ENCODE measurements at regions not wholly inside any gene's neighbourhood (a gene's known extent, or its start where the extent isn't known, plus 50 kb on each side); places are given as distances from the start of the nearest gene placed in this dataset.
"Not testable (repeated sequence)": the region's sequence is repeated elsewhere in the genome, so short reads cannot be mapped to it uniquely, and the experiment has no call there.

DNA sequence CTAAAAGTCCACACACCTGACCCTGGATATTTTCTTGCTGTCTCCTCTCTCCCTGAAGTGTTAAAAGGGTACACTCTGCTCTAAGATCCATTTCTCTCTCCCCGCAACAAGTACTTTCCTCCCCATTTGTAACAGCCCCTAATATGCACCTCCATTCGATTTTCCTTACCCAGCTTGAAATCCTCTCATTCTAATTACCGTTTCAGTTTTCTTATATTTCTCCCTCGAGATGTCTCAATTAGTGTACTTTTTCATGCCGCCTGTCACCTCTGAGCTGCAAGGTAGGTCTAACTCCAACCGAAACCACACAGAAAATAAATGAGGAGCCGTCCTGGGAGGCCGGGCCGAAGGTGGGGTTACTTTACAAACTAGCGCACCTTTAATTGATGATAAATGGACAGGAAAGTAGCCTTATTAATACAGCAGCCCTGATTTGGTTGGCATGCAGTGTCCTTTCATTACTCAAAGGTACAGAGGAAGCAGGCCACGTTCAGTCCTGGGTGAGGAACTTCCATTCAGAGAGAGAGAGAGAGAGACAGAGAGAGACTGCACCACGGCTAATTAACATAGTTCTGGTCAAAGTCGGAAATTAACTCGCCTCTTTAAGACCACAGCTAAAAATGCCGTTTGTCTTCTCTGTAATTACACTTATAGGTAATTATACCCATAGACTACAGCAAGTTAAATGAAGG is 319.9 kb downstream of the ARRDC4 start:
- DNase-seq: no peak

DNA sequence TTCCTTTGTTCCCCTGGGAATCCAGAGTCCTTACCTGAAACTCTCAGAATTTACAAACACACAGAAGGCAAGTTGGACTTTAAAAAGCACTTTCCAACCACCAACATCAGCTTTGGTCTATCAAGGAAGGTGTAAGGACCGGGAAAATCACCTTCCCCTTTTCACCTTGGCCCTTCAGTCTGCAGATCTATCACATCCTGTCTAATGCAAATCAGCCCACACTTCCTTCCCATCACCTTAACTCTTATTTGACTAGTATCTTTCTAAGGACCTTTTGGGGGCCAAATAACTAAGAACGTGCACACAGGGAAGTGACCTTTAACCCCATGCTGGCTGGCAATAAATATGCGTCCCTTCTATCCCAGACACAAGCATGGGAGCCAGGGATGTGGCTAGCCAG is 320.6 kb downstream of the ARRDC4 start:
- DNase-seq: no peak

DNA sequence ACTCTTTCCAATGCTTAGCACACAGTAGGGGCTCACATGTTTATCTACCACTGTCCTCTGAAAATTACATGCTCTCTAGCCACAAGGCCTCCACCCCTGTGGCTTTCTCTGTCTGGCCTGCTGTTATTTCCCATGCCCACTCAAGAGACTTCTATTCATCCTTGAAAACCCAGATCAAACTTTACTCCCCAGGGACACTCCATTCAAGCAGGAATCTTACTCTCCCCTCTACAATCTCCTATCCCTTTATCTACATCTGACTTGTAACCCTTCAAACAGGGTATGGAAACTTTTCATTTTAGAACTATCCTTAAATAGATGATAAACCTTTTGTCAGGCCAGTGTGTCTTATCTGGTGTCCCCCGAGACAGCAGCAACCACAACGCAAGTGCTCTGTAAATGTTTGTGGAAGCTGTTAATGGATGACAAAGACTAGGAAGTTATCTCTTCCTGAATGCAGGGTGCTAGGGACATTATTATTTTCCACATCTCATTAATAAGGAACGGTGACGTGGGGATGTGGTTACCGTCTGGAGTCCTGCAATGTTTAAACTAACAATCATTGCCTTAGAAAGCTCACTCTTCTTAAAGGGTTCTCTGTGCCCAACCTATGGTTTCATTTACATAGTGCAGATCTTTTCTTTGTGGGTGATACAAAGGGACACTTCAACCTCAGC is 322.3 kb downstream of the ARRDC4 start:
- no peak for DNase-seq

DNA sequence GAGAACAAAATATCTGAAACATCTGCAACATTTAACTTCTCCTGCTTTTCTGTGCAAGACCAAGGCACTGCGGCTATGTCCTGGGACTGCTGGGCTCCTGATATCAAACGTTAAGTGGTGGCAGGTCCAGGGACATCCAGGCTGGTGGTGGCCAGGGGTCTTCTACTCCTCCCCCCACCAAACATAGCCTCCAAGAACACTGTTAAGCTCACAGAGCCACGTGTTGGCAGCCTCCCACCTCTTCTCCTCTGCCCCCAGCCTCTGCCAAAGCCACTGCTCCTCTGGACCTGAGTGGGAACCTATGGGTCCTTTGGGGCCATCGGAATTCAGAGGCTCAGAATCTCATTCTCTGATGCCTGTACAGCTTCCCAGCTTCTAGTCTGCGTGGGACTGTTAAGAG is 325.7 kb downstream of the ARRDC4 start:
- DNase-seq: no peak

DNA sequence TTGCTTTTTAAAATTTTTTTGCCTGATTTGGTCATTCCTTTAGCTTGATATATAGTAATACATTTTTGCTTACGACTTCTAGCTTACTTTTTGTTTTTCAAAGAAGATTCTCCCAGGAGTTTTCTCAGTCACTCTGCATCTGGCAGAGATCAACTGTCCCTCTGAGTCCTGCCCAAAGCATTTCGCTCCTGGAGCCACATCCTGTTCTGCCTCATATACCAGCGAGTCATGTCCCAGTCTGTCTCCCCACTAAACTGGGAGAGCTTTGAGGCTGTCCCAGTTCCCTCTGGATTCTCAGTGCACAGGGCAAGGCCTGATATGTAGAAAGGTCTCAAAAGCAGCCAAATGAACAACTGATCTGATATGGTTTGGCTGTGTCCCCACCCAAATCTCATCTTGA is 326.3 kb downstream of the ARRDC4 start:
- no peak for DNase-seq

DNA sequence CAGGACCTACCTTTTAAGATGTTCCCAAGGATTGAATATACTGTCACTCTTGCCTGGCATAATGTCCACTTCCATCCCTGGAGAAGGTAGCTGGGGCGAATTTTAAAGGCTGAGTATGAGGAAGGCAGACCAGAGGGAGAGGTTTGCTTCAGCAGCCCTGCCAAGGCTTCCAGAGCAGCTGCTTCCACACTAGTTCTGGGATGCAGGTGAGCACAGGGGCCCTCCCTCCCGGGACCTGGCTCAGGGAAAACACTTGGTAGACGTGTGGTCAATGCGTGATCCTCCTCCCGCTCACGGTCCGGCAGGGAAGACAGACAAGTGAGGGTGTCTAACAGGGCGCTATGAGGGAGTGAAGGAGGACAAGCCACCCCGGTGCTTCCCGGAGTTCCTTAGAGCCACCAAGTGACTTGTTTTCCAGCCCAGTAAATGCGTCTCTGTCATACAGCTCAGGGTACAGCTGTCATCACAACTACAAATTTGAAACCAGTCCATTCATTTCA is 327.6 kb downstream of the ARRDC4 start:
- DNase-seq: no peak

DNA sequence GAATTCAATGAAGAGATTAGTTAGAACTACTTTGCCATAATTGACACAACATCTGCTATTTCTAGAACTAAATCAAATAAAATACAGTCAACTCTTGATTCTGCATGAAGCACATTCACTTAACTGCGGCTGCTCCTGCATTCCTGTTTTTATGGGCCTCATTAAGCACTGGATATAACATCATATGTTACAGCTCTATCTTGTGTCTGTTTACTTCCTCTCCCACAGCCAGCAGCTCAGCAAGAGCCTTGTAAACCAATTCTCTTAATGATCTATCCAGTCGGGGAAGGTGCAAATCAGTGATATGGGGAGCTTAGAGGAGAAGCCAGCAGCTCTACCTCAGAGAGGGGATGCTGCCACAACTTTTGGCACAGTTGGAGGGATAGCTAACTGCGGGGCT is 329.2 kb downstream of the ARRDC4 start:
- no peak for DNase-seq

DNA sequence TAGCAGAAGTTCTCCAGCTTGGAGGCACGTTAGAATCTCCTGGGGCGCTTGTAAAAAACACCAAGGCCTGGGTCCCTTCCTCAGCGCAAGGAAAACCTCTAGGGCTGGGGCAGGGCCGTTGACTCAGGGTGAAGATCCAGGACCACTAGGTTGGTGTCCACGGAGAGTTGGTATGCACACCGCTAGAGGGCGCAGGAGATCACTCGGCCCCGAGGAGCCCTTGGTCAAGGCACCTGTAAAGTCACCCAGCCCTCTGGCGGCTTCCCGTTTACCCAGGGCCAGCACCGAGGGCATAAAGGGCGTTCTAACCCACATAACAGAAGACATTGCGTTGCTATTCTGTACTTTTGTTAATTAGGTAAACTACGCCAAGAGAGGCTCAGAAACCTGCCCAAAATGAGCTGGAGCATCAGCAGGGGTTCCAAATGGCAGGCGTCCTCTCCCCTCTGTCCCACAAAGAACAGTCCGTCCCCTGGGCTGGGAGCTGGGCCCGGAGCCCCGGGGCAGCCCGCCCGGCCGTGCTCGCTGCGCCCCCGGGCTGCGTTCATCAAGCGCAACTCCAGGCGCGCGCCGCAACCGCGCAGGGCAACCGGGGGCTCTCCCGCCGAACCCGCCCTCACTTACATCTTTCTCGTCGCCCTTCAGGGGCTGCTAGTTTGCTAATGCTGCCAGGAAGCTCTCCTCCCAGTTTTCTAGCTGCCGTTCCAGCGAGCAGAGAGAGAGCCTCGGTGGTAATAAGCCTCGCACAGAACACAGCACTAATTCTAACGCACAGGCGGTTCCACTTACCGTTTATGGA is 332.1 kb downstream of the ARRDC4 start:
- no peak for DNase-seq

DNA sequence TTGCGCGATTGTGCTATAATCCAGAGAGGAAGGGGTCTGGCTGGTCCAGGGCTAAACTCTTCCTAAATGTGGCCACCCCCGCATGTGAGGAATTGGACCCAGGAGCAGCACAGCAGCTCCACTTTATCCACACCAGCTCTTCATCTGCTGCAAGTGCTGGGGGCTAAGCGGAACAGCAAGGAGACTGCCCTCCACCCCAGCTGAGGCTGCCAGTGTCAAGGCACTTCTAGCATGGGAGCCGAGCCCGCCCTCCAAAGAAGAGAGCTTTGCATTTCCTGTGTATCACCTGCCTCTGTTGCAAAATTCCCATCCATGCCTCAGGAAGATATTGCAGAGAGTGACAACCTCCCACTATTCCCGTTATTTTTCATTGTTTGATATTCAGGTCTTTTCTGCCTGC is 333.6 kb downstream of the ARRDC4 start:
- no peak for DNase-seq

DNA sequence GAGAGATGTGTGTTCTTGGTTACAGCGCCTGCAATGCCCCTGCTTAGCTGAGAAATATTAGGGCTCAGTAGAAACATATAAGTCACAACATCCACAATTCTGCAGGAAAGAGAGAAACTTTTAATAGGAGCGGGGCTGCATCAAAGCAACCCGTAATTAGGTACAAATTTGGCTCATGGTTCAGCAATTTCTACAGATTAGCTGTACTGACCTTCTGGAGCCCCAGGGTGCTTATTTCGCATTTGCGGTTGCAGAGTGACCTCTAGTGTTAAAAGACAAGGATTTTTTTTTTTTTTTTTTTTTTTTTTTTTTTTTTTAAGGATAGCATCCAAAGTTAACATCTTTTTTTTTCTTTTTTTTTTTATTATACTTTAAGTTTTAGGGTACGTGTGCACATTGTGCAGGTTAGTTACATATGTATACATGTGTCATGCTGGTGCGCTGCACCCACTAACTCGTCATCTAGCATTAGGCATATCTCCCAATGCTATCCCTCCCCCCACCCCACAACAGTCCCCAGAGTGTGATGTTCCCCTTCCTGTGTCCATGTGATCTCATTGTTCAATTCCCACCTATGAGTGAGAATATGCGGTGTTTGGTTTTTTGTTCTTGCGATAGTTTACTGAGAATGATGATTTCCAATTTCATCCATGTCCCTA is 334.7 kb downstream of the ARRDC4 start:
- DNase-seq: not testable (repeated sequence)

DNA sequence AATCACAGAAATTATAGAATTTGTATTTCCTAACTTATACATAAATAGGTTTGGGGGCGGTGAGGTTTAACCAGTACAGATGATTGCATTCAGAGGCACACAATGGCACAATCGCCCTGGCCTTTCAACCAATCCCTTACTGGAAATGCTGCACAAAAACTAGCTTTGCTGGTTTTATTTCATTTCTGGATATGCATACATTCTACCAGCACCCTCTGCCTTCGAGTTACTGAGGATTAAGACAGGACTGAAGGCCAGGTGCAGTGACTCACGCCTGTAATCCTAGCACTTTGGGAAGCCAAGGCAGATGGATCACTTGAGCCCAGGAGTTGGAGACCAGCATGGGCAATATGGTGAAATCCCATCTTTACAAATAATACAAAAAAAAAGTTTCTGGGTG is 336.1 kb downstream of the ARRDC4 start:
- DNase-seq: no peak

DNA sequence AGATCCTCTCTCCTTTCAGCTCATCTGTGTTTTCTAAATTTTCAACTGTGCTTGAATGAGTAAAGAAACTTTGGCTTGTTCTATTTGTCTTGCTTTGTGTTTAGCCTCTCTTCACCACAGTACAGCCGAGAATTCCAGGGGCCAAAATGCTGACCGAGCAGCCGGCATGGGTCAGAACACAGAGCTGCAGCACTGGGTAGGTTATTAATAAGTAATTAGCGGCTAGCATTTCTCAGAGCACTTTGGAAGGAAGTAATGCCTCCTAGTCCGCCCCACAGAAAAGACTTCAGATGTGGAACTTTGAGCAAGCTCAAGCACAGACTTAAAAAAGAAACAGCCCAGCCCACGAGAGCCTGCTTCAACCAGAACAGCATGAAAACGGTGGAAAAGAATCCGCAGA is 343.9 kb downstream of the ARRDC4 start:
- DNase-seq: no peak

DNA sequence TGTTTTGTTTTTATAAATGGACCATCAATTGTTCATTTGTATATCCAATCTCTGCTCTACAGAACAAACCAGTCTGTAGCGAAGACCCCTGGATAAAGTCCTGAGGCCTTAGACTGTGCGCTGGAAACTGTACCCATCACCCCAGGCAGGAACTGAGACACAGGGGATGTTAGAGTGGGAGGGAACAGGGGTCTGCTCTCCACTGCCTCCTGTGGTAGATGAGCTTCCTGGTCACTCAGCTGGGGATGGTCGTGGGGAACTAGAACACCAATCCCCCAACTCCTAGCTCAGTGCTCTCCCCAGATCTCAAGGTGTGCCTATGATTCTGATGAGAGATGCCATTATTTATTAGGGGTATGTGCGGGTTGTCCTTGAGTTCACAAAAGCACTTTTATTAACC is 340.2 kb upstream of the IGF1R start:
- DNase-seq: no peak

DNA sequence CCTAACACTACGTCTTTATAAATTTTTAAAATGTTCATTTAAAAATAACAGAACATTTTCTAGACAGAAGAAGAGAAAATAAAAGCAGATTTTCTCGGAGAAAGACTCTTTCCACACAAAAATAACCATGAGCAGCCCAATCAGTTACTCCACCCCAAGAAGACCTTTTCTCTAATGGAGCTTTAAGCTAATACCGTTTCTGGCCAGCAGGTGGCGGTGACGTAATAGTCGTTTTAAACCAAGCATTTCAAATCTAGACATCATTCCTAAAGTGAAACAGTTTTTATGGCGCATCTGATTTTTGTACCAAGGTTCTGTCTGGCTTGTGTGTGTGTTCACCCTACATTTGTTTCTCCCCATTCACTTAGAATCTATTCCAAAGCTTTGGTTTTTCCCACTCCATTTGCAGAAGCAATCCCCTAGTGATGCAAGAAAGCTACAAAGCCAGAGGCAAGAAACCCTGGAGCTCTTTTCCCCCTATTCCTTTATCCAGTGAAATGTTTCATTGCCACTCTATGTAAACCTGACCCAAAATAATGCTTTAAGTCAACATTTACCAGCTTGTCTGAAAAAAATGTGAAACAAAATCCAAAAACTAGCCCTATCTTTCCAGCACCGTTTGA is 336.7 kb upstream of the IGF1R start:
- no peak for DNase-seq

DNA sequence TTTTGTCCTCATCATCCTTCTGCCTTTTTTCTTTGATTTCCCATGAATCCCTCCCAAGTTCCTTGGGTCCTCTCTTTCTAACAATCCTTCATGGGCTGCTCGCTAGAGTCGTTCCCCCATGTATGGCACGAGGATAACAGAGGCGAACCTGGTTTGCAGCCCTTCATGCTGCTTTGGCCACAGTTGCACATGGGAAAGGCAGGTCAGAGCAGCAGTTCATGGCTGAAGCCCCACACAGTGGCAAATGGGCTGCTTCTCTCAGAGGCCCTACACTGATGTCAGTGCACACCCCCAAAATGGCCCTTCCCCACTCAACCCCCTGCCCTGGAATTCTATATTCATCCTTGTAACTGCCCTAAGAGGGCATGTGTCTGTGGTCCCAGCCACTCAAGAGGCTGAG is 335.4 kb upstream of the IGF1R start:
- no peak for DNase-seq

DNA sequence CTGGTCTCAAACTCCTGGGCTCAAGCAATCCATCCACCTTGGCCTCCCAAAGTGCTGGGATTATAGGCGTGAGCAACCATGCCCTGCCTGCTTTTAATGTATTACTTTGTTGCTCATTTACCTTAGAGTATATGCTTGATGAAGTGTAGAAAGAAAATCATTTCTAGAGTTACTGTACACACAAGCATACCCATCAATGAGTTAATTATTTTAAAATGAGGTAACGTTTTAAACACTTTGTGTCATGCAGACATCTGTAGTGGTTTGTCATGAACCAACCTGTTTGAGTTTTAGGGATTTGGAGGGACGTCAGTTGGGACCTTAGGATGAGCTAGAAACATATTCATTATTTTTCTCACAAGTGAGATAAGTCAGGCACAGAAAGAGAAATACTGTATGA is 332.4 kb upstream of the IGF1R start:
- no peak for DNase-seq

DNA sequence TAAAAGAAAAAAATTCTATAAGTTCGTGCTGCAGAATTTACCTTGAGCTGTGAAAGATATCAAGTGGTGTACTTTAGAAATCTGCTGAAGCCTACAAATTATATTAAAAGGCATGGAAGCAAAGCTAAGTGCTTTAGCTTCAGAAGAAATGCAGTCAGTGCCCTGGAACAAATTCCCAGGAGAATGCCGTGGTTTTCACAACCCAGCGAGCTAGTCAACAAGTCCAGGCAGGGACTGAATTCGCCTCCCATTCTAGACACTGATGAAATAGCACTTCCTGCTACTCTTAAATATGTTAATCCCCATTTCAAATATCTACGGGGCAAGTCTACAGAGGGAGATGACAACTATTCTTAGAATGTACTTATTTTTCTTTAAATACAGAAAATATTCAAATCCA is 326.4 kb upstream of the IGF1R start:
- DNase-seq: no peak

DNA sequence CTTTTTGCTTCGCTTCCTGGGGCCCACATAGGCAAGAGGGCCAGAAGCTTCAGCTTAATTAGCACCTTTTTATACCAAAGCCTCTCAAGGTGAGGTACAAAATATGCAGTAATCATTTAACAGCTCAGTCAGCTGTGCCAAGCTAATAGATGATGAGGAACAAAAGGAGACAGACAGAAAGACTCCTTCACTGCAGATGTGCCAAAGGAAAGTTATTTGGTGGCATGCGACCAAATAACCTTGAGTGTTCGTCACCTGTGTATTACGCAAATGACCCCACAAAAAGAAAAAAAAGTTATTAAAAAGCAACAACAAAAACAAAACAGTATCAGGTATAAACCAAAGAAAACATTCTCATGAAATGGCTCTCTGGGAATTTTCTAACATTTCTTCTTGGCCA is 325.8 kb upstream of the IGF1R start:
- no peak for DNase-seq

DNA sequence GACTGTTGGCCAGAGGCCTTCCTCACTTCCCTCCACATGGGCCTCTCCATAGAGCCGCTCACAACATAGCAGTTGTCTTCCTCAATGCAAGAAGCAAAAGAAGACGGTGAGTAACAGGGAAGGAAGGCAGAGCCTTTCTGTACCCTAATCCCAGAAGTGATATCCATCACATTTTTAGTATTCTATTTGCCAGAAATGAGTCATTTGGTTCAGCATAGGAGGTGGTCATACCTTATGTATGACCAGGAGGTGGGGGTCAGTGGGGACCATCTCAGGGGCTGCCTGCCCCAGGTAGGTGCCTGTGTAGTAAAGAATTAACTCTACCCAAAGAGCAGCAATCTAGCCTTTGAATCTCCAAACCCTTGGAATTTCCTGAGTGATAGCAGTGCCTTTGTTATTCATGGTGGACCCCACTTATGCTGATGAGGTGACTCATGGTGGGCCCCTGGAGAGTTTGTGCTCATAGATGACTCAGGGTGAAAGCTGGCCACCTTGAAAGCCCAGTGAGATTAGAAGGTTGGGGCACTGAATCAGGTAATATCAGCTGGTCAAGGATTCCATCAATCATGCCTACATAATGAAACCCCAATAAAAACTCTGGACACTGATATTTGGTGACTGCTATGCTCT is 323.9 kb upstream of the IGF1R start:
- DNase-seq: no peak

DNA sequence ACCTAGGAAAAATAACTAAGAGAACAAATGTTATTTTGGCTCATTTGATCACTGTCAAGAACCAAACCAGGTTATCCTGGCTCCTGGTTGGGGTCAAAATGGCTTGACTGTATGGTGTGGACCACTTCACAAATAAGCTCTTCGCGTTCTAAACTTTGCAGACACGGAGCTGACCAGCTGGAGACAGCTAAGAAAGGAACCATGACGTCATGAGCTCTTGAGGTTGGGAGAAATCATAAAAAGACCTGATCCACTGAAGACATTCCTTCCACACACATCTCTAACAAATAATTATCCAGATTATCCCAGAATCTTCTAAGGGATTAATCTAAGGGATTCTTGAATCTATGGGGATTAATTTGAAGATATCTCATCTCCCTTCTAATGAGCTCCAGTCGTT is 321.5 kb upstream of the IGF1R start:
- no peak for DNase-seq

DNA sequence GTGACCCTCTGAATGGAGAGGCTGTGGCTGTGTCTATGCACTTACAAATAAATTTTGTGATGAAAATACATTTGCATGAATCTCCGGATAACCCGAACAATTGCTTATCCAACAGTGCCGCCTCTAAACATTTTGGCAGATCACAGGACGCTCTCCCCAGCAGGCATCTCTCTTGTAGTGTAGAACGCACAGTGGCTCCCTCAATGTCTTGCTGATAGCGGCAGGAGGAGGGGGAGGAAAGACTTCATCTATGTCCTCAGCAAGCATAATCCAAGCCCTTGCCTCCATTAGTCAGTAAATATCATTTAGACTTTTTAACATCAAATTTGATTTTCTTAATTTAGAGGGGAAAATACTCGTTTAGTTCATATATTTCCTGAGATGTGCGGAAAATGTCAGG is 318.1 kb upstream of the IGF1R start:
- DNase-seq: no peak

DNA sequence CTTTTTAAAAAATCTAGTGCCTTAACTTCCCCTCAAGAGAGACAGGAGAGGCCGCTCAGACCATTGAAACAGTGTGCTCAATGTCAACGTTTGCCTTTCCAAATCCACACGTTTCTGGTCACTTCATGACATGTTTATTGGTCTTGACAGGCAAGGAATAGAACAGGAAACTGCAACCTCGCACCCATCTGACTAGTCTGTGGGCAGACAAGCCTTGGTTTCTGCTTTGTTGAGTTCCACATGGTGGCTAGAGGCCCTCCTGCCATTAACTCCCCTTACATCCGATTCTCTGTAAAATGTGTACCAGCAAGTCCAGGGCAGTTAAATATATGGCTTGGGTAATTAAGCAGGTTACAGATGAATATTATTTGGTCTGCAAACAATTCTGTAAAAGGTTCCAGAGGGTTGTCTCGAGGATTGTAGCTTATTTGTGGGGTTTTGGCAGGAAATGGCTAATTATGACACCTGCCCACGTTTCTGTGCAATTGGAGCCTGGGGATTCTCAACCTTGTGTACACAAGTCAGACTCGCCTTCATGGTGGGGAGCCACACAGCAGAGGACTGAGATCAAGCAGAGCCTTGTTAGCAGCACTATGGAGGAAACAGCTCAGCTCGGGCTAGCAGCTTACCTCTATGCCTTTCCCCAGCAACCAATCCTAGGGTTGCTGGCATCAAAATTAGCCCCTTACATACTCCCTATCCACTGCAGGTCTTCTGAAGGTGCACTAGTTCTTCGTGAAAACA is 317.5 kb upstream of the IGF1R start:
- no peak for DNase-seq

Measured in GF-D8 (cell line).